Stomach (tissue), 8 donors: ENCODE measurements at regions not wholly inside any gene's neighbourhood (a gene's known extent, or its start where the extent isn't known, plus 50 kb on each side); places are given as distances from the start of the nearest gene placed in this dataset.

ENCODE experiments used
- DNase-seq, 2 donors: peaks; one replicate each; pipeline versions ENCODE4 v3.0.0 to v3.0.0-alpha.2; 2013 to 2019
- H3K27ac ChIP-seq, 5 donors: fragments of 200-600 bp in 4 of 5; sonication (generic) in 4 of 5; one replicate each; pipeline ENCODE4 v1.5.1; 2013 to 2019; ENCODE audit warnings: mild to moderate bottlenecking in 1 of 5, moderate library complexity in 1 of 5
- H3K27me3 ChIP-seq, 3 donors: fragments of 200-600 bp; sonication (generic); one replicate each; pipeline ENCODE4 v1.5.1; 2017 to 2019; ENCODE audit warnings: mixed run types in 1 of 3
- H3K36me3 ChIP-seq, 4 donors: fragments of 200-600 bp; sonication (generic); 1 replicate in 3 of 4; 2 replicates in 1 of 4; pipeline ENCODE4 v1.5.1; 2016 to 2019
- H3K4me1 ChIP-seq, 4 donors: fragments of 200-600 bp; sonication (generic); one replicate each; pipeline ENCODE4 v1.5.1; 2016 to 2019
- H3K4me3 ChIP-seq, 4 donors: fragments of 200-600 bp; sonication (generic) in 3 of 4; one replicate each; pipeline ENCODE4 v1.5.1; 2016 to 2019; ENCODE audit warnings: mild to moderate bottlenecking in 1 of 4
- H3K9me3 ChIP-seq, 4 donors: fragments of 200-600 bp; sonication (generic); one replicate each; pipeline ENCODE4 v1.5.1; 2016 to 2019
- CTCF ChIP-seq, 7 experiments: fragments of 450-650 bp in 4 of 7; fragments of 200-600 bp in 3 of 7; sonication (generic) in 3 of 7; IDR thresholded peaks; one replicate each; pipeline ENCODE4 v1.5.1; 2016 to 2019; ENCODE audit warnings: antibody characterized with exemption in 7 of 7, control low read depth in 2 of 7, mild to moderate bottlenecking in 1 of 7
- EP300 ChIP-seq: sonication (generic); formaldehyde crosslinking; IDR thresholded peaks from one replicate; pipeline ENCODE4 v1.6.1; 2017; ENCODE audit warnings: antibody characterized with exemption
- POLR2A ChIP-seq, 4 donors: fragments of 450-650 bp; IDR thresholded peaks; one replicate each; pipeline ENCODE4 v1.6.1; 2016; ENCODE audit warnings: antibody characterized with exemption in 4 of 4, control low read depth in 2 of 4, mild to moderate bottlenecking in 1 of 4, moderate library complexity in 1 of 4
- POLR2AphosphoS5 ChIP-seq, 3 donors: sonication (generic); formaldehyde crosslinking; IDR thresholded peaks; one replicate each; pipeline ENCODE4 v1.6.1; 2016; ENCODE audit warnings: antibody characterized with exemption in 3 of 3
- WGBS, 5 donors: extraction: QIAGEN DNeasy Blood & Tissue Kit in 3 of 5; methylation state at CpG; one replicate each; pipeline versions ENCODE4 v1.1.5 to v1.1.7; 2013 to 2018; 5-methylcytosine and 5-hydroxymethylcytosine counted together
- intact Hi-C: fragments of 100-400 bp; cut with DNase I; formaldehyde crosslinking; loops from one replicate; pipeline ENCODE4 v1.15.1; 2023; ENCODE audit warnings: low total_unique reads
- donor health status: healthy with polysubstance abuse.
- donor health status: Bipolar disorder and iron deficiency.
- donor health status: healthy.

GRCh38 chr9:12958708-12959107 lies 183.9 kb downstream of the LURAP1L start:
- TF ChIP-seq POLR2A (IDR thresholded peaks at IDR 0.05), result no peak
- no peak for TF ChIP-seq POLR2AphosphoS5 (IDR thresholded peaks at IDR 0.05)
- no peak for TF ChIP-seq CTCF (IDR thresholded peaks at IDR 0.05)
- no peak for TF ChIP-seq EP300
- intact Hi-C loops, result no loop called here
- DNase-seq, result no peak
- Histone ChIP-seq H3K27me3 (no peaks in the 10 kb centered on the region), H3K27ac (no peak overlapping the region), H3K9me3 (peaks cover 0 to 13% (median 0%) of the 10 kb centered on the region in 4 donors), H3K36me3 (no peaks in the 10 kb centered on the region), H3K4me3 (no peak overlapping the region), H3K4me1 (peaks cover 0 to 23% (median under 1%) of the 10 kb centered on the region in 4 donors)
- 58 to 66% (median 63%) methylated on average over 3 of the region's 3 CpGs for WGBS, 5 donors

GRCh38 chr9:12961276-12961809 lies 186.5 kb downstream of the LURAP1L start:
- no peak for DNase-seq
- TF ChIP-seq POLR2A (IDR thresholded peaks at IDR 0.05), result no peak
- no peaks in the 10 kb centered on the region for H3K36me3 ChIP-seq
- H3K27me3 ChIP-seq, result no peaks in the 10 kb centered on the region
- 41 to 49% (median 46%) methylated on average over 2 of the region's 2 CpGs for WGBS, 5 donors
- H3K4me1 ChIP-seq, result peaks cover 0 to 24% (median 4%) of the 10 kb centered on the region in 4 donors
- intact Hi-C loops, result no loop called here
- no peak overlapping the region for H3K4me3 ChIP-seq
- H3K9me3 ChIP-seq, result peaks cover 0 to 13% (median 0%) of the 10 kb centered on the region in 4 donors
- no peak overlapping the region for H3K27ac ChIP-seq

GRCh38 chr9:12963537-12963936 lies 188.7 kb downstream of the LURAP1L start:
- Histone ChIP-seq H3K36me3 (no peaks in the 10 kb centered on the region), H3K4me3 (no peak overlapping the region), H3K4me1 (peaks cover 0 to 23% (median 4%) of the 10 kb centered on the region in 4 donors), H3K27me3 (no peaks in the 10 kb centered on the region), H3K27ac (no peak overlapping the region), H3K9me3 (peaks cover 0 to 6% (median 0%) of the 10 kb centered on the region in 4 donors)
- no peak for TF ChIP-seq POLR2A (IDR thresholded peaks at IDR 0.05)
- no peak for TF ChIP-seq POLR2AphosphoS5 (IDR thresholded peaks at IDR 0.05)
- no peak for TF ChIP-seq EP300
- TF ChIP-seq CTCF (IDR thresholded peaks at IDR 0.05), result no peak
- intact Hi-C loops, result no loop called here
- DNase-seq, result no peak

- no peaks in the 10 kb centered on the region for H3K9me3 ChIP-seq
- intact Hi-C loops, result no loop called here
- no peaks in the 10 kb centered on the region for H3K27me3 ChIP-seq
- WGBS, 5 donors, result 59 to 84% (median 80%) methylated on average over 2 of the region's 2 CpGs
- H3K27ac ChIP-seq, result no peak overlapping the region
- peaks cover 0 to 21% (median 4%) of the 10 kb centered on the region in 4 donors for H3K4me1 ChIP-seq
- H3K36me3 ChIP-seq, result no peaks in the 10 kb centered on the region
- no peak for DNase-seq
- no peak overlapping the region for H3K4me3 ChIP-seq
- TF ChIP-seq EP300 (no peak), POLR2AphosphoS5 (IDR thresholded peaks at IDR 0.05) (no peak), CTCF (IDR thresholded peaks at IDR 0.05) (no peak), POLR2A (IDR thresholded peaks at IDR 0.05) (no peak)
Measured at GRCh38 chr9:12964271-12964670, 189.5 kb downstream of the LURAP1L start.

- H3K4me3 ChIP-seq, result no peak overlapping the region
- DNase-seq, result no peak
- WGBS, 5 donors, result 33 to 59% (median 44%) methylated on average over 1 of the region's 1 CpG
- intact Hi-C loops, result no loop called here
- TF ChIP-seq POLR2AphosphoS5 (IDR thresholded peaks at IDR 0.05) (no peak), POLR2A (IDR thresholded peaks at IDR 0.05) (no peak), EP300 (no peak), CTCF (IDR thresholded peaks at IDR 0.05) (no peak)
- no peaks in the 10 kb centered on the region for H3K27me3 ChIP-seq
- peaks cover 0 to 13% (median 4%) of the 10 kb centered on the region in 4 donors for H3K4me1 ChIP-seq
- H3K36me3 ChIP-seq, result no peaks in the 10 kb centered on the region
- H3K27ac ChIP-seq, result no peak overlapping the region
- no peaks in the 10 kb centered on the region for H3K9me3 ChIP-seq
Measured at GRCh38 chr9:12965303-12965702, 190.5 kb downstream of the LURAP1L start.
